GM19324 (cell line): ENCODE measurements at regions not wholly inside any gene's neighbourhood (a gene's known extent, or its start where the extent isn't known, plus 50 kb on each side); places are given as distances from the start of the nearest gene placed in this dataset.
A peak's percentile ranks its signal among the peaks of the same experiment; 100 is the strongest.
"Not testable (repeated sequence)": the region's sequence is repeated elsewhere in the genome, so short reads cannot be mapped to it uniquely, and the experiment has no call there.

ENCODE experiments used
- ATAC-seq: cut with Tn5 transposase; IDR thresholded peaks from one replicate; pipeline ENCODE4 v1.9.1; 2021; ENCODE audit warnings: mild to moderate bottlenecking, moderate library complexity; ENCODE audit not compliant: unreplicated experiment, low FRiP score

DNA sequence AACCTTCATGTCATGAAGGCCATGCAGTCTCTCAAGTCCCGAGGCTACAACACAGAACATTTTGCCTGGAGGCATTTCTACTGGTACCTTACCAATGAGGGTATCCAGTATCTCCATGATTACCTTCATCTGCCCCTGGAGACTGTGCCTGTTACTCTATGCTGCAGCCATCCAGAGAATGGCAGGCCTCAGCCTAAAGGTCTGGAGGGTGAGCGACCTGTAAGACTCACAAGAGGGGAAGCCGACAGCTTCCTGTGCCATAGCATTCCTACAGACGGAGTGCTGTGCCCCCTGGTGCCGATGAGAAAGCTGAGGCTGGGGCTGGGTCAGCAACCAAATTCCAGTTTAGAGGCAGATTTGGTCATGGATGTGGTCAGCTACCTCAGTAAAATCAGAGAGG, 51.3 kb upstream of the CADPS start:
- no peak for ATAC-seq

DNA sequence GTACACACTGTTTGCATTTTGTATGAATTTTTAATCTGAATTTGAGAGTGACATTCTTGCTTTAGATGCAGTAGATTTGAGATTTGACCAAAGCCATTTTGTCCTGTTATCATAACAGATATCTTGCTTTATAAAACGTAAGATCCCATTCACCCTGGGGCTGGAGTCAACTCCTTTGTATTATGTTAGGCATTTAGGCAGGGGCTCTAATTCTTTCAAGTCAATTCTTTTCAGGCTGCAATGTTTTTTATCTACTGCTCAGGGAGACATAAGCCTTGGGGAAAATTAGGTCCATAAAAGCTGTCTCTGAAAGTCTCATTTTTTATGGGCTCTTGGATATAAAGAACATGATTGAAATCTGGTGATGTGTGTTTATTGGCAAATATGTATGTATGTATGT, 53.0 kb upstream of the CADPS start:
- ATAC-seq: no peak

DNA sequence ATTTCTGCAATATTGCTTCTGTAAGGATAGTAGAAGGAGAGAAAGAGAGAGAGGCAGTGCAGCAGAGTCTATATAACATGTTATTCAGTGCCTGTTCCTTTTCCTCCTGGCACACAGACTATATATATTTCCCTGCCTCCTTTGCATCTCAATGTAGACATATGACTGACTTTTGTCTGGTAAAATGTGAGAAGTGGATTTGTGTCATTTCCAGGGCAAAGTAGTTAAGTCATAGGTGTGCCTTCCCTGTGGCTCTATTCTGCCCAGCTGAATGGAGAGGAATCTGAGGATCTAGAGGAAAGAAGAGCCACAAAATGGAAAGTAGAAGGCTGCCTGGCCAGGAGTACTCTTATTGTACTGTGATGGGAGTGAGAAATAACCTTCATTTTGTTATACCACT, 54.6 kb upstream of the CADPS start:
- no peak for ATAC-seq

DNA sequence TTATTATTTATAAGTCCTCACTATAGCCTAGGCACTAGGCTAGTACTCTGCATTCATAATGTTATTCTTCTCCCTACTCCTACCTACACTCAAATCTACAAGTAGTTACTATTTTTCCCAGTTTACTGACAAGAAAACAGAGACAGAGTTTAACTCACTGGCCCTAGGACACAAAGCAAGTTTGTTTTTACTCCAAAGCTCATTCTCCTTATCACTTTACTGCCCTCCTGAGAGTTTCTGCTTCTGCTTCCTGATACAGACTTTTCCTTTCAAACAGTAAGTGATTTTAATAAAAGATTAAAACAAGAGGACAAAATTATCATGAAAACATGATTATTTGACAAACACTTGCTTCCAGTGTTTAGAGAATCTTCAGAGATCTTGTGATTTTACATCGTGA, 60.6 kb upstream of the CADPS start:
- ATAC-seq: no peak

DNA sequence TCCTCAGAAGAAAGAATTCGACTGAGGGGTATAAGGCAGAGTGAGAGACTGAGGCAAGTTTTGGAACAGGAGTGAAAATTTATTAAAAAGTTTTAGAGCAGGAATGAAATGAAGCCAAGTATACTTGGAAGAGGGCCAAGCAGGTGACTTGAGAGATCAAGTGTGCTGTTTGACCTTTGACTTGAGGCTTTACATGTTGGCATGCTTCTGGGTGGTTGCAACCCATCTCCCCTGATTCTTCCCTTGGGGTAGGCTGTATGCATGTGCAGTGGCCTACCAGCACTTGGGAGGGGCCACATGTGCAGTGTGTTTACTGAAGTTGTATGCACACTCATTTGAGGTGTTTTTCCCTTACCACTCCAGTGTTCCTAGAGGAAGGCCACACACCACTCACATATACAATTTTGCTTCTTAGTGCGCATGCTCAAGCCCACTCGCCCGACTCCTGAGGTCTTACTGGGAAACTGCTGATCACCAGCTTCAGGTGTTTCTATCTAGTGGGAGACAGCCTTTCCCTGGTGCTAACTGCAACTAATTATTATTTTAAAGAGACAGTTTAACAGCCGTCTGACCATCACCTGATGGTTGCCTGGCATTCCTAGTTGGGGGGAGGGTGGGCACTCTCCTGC, 61.5 kb upstream of the CADPS start:
- ATAC-seq: no peak

DNA sequence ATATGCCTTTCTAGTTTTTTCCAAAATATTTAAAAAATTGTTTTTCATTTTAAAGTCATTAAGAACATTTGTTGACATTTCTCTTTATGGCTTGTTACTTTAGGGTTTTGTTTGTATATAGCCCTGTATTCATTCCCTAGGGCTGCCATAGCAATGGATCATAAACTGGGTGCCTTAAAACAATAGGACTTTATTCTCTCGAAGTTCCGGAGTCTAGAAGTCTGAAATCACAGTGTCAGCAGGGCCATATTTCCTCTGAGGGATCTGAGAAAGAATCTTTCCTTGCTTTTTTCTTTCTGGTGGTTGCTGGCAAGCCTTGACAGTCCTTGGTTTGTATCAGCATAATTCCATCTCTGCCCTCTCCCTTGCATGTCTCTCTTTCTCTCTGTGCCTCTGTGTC, 63.4 kb upstream of the CADPS start:
- no peak for ATAC-seq

DNA sequence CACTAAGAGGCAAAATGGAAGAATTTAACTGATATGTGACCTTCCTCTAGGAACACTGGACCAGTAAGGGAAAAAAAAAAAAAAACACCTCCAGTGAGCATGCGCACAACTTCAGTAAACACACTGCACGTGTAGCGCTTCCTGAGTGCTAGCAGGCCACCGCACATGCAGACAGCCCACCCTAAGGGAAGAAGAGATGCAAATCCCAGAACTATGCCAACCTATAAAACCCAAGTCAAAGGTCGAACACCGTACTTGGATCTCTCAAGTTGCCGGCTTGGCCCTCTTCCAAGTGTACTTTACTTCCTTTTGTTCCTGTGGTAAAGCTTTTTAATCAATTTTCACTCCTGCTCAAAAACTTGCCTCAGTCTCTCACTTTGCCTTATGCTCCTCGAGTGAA, 64.5 kb upstream of the CADPS start:
- no peak for ATAC-seq

DNA sequence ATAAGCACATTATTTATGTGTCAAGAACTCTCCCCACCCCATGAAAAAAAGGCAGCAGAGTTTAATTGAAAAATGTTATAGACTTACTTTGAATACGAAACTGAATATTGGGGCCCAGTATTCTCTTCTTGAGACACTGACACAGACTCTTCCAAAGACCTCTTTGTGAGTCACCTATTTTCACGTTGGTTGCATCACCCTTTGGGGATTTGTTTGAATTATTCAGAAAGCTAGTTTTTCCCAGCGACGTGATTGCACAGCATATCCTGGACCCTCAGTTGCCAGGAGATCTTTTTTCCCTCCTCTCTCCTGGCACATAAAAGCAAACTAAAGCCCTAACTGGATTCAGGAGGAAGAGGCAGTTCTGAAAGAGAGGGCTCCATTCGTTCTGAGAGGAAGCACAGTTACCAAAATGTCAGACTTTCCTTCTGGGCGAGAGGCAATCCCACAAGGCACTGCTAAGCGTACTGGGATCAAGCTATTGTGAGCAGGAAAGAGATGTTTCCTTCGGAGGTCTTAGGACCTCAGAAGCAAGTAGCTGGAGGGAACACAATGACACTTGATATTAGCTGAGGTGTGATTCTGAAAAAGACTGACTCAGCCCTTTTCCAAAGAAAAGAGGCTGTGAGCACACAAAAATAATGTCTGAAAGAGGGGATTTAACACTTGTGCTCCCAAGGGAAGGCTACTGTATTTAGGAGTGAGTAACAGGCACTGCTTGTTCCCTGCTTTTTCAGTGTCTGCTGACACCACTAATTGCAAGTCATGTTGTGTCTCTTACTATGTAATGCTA, 65.8 kb upstream of the CADPS start:
- ATAC-seq: no peak

DNA sequence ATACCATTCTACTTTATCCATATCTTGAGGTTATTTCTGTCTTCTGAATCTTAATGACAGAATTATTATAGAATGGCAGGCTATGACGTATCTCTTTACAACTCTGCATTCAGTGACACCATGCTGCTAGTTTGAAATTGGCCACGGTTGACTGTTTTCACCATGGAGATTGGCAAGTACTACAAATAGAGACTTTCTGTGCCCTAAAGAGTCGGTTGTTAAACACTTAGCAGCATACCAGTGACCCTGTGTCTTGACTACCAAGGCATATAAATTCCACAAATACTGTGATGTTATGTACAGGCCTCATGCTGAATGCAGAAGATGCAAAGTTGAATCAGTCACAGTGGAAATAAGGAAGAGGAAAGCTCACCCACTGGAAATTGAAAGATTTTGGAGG, 67.0 kb upstream of the CADPS start:
- ATAC-seq: no peak

DNA sequence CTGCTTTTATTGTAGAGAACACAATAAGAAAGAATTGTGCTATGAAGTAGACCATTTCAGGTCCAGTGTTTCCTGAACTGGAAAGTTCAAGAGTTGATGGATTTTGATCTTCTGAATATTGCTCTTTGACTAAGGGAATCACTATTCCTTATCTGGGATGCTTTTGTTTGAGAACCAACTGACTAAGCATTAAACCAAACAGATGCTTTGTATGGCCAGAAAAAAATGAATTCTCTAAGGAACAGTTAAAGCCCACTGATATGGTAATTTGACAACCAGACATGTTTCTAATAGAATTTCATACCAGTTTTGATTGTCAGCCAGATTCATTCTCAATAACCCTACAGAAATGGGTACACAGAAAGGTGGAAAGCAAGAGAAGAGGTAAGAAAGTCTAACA, 67.5 kb upstream of the CADPS start:
- ATAC-seq: no peak

DNA sequence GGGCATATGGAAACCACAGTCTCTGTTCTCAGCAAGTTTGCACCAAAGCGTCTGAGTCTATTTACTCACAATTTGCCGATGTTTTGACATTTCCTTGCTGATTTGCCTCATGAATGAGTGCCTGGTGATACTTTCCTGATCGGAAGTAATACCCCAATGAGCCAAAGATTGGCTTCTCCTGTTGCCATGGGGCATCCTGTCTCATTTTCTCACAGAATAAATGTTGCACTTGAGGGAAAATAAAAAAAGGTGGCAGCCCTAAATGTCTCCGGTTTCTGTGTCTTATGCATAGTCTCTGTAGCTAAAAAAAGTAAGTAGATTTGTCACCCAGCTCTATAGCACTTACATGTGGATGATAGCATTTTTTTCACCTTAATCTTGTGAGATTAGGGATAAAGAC, 73.7 kb upstream of the CADPS start:
- no peak for ATAC-seq

DNA sequence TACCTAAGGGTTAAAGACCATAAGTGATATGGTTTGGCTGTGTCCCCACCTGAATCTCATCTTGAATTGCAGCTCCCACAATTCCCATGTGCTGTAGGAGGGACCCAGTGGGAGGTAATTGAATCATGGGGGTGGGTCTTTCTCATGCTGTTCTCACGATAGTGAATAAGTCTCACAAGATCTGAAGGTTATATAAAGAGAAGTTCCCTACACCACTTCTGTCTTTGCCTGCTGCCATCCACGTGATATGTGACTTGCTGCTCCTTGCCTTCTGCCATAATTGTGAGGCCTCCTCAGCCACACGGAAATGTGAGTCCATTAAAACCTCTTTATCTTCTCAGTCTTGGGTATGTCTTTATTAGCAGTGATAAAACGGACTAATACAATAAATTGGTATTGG, 75.0 kb upstream of the CADPS start:
- no peak for ATAC-seq

DNA sequence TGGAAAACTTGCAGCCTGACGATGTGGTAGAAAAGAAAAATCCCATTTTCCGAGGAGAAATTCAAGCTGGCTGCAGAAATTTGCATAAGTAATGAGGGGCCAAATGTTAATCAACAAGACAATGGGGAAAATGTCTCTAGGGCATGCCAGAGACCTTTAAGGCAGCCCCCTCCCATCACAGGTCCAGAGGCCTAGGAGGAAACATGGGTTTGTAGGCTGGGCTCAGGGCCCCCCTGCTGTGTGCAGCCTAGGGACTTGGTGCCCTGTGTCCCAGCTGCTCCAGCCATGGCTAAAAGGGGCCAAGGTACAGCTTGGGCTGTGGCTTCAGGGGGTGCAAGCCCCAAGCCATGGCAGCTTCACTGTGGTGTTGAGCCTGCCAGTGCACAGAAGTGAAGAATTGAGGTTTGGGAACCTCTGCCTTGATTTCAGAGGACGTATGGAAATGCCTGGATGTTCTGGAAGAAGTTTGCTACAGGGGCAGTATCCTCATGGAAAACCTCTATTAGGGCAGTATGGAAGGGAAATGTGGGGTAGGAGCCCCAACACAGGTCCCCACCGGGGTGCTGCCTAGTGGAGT, 75.9 kb upstream of the CADPS start:
- ATAC-seq: no peak

DNA sequence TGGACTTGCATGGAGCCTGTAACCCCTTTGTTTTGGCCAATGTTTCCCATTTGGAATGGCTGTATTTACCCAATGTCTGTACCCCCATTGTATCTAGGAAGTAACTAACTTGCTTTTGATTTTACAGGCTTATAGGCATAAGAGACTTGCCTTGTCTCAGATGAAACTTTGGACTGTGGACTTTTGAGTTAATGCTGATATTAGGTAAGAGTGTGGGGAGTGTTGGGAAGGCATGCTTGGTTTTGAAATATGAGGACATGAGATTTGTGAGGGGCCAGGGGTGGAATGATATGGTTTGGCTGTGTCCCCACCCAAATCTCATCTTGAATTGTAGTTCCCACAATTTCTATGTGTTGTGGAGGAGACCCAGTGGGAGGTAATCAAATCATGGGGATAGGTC, 76.7 kb upstream of the CADPS start:
- ATAC-seq: not testable (repeated sequence)

DNA sequence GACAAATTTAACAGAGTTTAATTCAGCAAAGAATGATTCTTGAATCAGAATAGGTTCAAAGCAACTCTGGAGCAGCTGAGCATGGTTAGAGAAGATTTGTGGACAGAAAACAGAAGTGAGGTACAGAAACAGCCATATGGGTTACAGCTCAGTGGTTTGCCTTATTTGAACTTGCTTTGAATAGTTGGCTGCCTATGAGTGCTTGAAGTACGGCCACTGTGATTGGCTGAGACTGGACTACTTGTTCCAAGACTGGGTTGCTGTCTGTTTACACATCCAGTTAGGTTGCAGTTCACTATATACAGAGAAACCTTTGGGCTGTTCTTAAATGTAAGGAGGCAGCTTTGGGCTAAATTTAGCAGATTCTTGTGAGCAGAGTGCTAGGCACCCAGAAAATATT, 79.4 kb upstream of the CADPS start:
- ATAC-seq: peak; percentile 83

DNA sequence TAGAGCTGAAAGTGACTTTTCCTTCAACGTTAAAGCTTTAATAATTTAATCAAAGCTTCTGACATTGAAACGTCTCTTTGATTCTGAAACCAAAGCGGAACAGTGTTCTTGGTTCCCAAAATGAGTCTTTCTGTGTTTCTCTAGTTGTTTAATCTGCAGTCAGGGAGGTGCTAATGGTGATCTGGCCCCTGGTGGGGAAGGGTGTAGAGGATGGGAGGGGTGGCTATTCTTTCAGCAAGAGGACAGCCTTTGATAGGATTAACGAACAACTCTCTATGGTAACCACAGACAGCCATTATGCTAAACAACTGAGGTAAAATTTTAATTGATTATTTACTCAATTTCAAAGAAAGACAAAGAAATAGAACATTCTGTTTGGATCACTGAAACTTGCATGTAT, 79.9 kb upstream of the CADPS start:
- ATAC-seq: no peak

DNA sequence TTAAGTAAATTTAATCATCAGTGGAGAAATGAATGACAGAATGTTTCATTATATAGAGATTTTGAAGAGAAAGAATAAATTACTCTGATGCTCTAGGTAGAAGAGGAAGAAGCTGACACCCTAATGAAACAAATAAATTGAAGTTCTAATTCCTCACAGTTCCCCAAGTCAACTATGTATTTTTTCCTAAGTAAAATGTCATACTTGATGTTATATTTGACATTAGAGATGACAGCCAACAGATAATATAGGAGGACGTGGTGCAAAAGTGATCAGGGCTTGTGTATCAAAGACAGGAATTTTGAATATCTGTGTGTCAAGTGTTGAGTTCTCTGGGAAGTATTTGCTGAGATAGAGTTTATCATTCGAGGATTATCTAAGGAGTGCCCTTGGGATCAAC, 81.2 kb upstream of the CADPS start:
- ATAC-seq: no peak

DNA sequence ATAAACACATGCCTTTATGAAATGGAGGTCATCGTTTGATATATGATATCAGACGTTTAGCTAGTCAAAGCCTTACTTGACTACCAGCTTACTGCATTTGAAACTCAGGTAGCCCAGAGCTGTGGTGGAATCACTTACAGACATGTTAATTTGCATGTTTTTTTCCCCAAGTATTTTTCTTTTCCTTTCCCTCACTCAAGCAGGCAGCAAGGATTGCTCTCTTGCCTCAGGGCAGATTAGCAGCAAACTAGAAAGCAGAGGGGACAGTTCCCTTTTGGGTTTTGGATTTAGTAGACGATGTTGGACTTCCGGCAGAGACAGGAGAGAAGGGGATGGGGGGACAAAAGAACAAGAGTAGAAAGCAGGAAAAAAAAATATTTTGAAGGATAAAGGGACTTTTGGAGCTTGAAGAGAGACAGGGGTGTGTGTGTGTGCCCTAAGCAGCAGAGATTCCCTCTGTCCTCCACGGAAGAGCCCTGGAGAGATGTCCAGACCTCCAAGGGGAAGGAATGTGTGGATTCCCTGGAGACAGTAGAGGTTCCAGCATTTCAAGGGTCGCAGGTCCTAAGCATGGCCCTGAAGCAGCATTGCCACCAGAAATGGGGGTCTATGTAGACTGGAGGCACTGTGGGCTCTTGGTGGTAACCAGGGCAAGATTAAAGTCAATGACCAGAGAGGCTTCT, 86.8 kb upstream of the CADPS start:
- no peak for ATAC-seq

DNA sequence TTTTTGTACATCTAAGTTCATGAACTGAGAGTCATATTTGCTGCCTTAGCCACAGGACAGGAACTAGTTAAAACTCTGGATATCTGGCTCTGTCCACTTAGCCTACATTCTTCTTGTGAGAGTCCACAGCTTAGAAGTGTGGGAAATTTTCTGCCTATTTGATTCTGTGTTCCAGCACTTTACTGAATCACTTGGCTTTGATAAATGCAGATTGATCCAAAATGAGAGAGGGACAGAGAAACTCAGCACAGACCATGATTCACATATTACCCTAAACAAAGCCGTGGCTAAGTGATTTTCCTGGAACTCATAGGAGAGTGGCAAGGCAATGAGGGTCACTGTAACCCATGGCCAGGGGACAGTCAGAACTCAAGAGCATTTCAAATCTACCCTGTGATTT, 87.5 kb upstream of the CADPS start:
- no peak for ATAC-seq

DNA sequence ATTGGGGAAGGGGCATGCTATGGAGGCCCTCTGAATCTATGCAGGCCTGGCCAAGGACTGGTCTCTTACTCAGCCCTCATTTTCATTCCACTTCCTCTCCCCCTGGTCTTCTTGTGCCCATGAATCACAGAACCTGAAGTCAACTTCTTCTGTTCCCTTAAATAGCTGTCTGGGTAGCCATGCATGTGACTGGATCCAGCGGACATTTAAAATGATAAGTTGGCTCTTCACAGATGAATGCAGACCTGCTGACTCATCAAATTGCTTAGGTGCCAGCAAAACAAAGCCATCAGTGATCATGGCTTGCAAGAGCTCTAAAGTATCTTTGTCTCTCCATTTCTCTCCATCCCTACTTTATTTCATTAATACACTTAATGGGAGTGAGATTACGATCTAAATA, 90.1 kb upstream of the CADPS start:
- no peak for ATAC-seq

DNA sequence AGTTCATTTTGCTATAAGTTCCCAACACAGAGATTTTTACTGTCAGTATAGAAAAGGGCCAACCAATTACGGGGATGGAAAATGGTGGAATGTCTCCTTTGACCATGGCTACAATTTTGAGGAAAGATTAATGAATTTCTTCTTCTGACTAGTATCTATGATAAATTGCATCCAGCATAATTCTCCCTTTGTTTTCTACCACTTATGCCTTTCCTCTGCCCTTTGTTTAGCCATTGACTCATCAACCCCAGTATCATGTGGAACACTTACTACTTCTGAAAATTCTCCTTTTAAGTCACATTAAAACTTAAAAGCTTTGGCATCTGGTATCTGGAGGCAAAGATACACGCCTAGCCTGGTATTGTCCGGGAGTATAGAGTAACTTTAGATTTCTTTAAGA, 92.9 kb upstream of the CADPS start:
- no peak for ATAC-seq

DNA sequence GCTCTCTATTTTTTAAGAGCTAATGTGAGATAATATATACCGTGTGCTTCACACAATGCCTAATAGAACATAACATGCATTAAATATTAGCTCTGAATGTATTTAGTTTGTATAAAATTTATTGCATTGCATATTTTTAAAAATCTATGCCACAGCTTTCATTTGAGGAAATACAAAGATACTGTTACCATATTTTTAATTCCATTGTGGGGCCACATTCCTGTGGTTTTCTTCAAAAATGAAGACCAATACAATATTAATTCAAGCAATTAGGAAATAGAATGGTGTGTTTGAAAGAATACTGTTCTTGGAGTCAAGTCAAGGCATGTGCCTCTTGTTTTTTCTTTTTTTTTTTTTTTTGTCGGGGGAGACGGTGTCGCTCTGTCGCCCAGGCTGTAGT, 95.4 kb upstream of the CADPS start:
- ATAC-seq: no peak
